NCI-H2107 treated with DMSO at 0.1 percent for 48 hours (cell line): ENCODE measurements at regions not wholly inside any gene's neighbourhood (a gene's known extent, or its start where the extent isn't known, plus 50 kb on each side); places are given as distances from the start of the nearest gene placed in this dataset.

Experiments
- DNase-seq: peaks from one replicate; lab custom pipeline; 2025; ENCODE audit not compliant: unreplicated experiment; lab: John Stamatoyannopoulos, UW

- no peak for DNase-seq
Measured at GRCh38 chr5:122718611-122719010, 56.3 kb upstream of the SNX2 start.

- DNase-seq, result no peak
Measured at GRCh38 chr5:122719991-122720746, 54.7 kb upstream of the SNX2 start.

GRCh38 chr5:122721127-122721526 is 53.8 kb upstream of the SNX2 start:
- no peak for DNase-seq

GRCh38 chr5:122722341-122722740 is 52.5 kb upstream of the SNX2 start:
- DNase-seq, result no peak

- no peak for DNase-seq
Measured at GRCh38 chr5:122723606-122724352, 51.1 kb upstream of the SNX2 start.
